GM21423 (cell line): ENCODE measurements at regions not wholly inside any gene's neighbourhood (a gene's known extent, or its start where the extent isn't known, plus 50 kb on each side); places are given as distances from the start of the nearest gene placed in this dataset.
"Not testable (repeated sequence)": the region's sequence is repeated elsewhere in the genome, so short reads cannot be mapped to it uniquely, and the experiment has no call there.

Experiments
- ATAC-seq: cut with Tn5 transposase; IDR thresholded peaks from one replicate; pipeline ENCODE4 v1.9.1; 2021; ENCODE audit warnings: mild to moderate bottlenecking, moderate library complexity; ENCODE audit not compliant: unreplicated experiment

GRCh38 chr10:62696798-62697197 lies 107.7 kb upstream of the ADO start:
- ATAC-seq = no peak

GRCh38 chr10:62699148-62699547 lies 105.4 kb upstream of the ADO start:
- no peak for ATAC-seq

- ATAC-seq = not testable (repeated sequence)
Observed at GRCh38 chr10:62704121-62704520, 100.4 kb upstream of the ADO start.

- ATAC-seq = no peak
Observed at GRCh38 chr10:62705789-62706188, 98.7 kb upstream of the ADO start.

GRCh38 chr10:62707810-62708209 lies 96.7 kb upstream of the ADO start:
- ATAC-seq = no peak

- ATAC-seq = no peak
Observed at GRCh38 chr10:62708569-62708968, 96.0 kb upstream of the ADO start.

- ATAC-seq = no peak
Observed at GRCh38 chr10:62709200-62709599, 95.3 kb upstream of the ADO start.

GRCh38 chr10:62710182-62710581 lies 94.3 kb upstream of the ADO start:
- peak; percentile 58 for ATAC-seq

GRCh38 chr10:62715383-62715782 lies 89.1 kb upstream of the ADO start:
- ATAC-seq = no peak

GRCh38 chr10:62718585-62718984 lies 85.9 kb upstream of the ADO start:
- ATAC-seq = no peak

GRCh38 chr10:62719061-62719460 lies 85.5 kb upstream of the ADO start:
- ATAC-seq = no peak

GRCh38 chr10:62721687-62722086 lies 82.8 kb upstream of the ADO start:
- ATAC-seq = no peak

- ATAC-seq = no peak
Observed at GRCh38 chr10:62723375-62723774, 81.1 kb upstream of the ADO start.

GRCh38 chr10:62724465-62724864 lies 80.1 kb upstream of the ADO start:
- no peak for ATAC-seq

- ATAC-seq = peak; percentile 80
Observed at GRCh38 chr10:62726142-62726541, 78.4 kb upstream of the ADO start.

- ATAC-seq = no peak
Observed at GRCh38 chr10:62726638-62727037, 77.9 kb upstream of the ADO start.

GRCh38 chr10:62727934-62728333 lies 76.6 kb upstream of the ADO start:
- ATAC-seq = no peak

GRCh38 chr10:62728479-62728878 lies 76.0 kb upstream of the ADO start:
- no peak for ATAC-seq

GRCh38 chr10:62732841-62733653 lies 71.5 kb upstream of the ADO start:
- peak; percentile 73 for ATAC-seq

- peak; percentile 2 for ATAC-seq
Observed at GRCh38 chr10:62733654-62734293, 70.7 kb upstream of the ADO start.

GRCh38 chr10:62734781-62735463 lies 69.6 kb upstream of the ADO start:
- ATAC-seq = no peak
